ENCODE measurements at regions not wholly inside any gene's neighbourhood (a gene's known extent, or its start where the extent isn't known, plus 50 kb on each side); places are given as distances from the start of the nearest gene placed in this dataset.
A peak's percentile ranks its signal among the peaks of the same experiment; 100 is the strongest.

DNA sequence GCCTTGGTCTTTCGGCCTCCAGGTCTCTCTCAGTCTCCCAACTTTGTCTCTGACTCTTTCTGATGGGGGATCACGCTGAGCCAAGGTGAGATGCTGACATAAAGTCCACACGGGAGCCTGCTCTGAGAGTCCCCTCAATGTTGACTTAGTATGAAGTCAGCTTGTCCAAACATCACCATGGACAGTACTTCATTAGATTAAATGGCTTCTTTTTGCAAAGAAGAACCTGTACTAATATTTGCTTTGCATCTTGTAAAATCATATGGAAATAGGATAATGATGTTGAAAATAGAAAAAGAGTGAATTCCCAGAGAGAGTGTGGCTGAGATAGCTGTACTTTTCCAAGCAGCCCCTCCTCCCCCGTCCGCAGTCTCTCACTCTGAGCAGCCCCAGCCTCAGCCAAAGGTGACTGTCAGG is 56.7 kb upstream of the SIAH1 start:
- intact Hi-C loops (cut with DNase I) = loop anchor here in 1 of 2 donors (2.0 kb wide), 1 partner anchor 41 kb away; no protein-coding TSS in a partner anchor
- DNase-seq (ENCODE audit: low spot score) = no peak

DNA sequence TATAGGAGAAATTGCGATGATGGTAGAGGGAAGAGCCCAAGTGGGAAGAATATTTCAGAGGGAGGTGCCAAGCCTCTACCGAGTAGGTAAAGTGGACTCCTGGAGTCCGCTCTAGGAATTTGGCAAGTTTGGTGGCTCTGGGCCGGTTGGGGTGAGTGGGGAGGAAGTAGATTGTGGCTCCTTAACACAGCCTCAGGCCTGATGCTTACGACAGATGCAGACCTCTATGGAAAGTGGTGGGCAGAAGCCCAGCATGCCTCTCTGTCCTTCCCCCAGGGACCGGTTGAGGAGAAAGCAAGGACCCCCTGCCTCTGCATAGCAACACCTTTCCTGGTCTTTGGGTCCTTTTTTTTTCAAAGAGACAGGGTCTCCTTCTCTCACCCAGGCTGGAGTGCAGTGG is 55.9 kb upstream of the SIAH1 start:
- DNase-seq (ENCODE audit: low spot score) = no peak
- intact Hi-C loops (cut with DNase I) = loop anchor here in 1 of 2 donors (2.0 kb wide), 1 partner anchor 40 kb away; no protein-coding TSS in a partner anchor

DNA sequence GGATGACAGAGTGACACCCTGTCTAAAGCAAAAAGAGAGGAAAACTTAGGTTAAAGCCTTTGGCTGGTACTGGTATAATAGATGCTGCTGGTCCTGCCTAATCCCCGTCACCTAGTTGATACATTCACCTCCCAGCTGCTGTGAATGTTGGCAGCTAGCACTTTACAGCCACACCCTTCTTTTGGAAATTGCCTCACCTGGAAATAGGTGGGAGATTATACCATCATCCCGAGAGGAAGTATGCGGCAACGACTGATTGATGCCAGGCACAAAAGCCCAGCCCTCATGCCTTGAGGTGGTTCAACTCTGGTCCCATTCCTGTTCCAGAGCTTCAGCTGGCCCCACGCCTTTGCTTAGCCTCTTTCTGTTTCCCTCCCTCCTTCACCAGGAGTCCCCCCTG is 53.2 kb upstream of the SIAH1 start:
- DNase-seq (ENCODE audit: low spot score) = no peak
- intact Hi-C loops (cut with DNase I) = no loop called here

DNA sequence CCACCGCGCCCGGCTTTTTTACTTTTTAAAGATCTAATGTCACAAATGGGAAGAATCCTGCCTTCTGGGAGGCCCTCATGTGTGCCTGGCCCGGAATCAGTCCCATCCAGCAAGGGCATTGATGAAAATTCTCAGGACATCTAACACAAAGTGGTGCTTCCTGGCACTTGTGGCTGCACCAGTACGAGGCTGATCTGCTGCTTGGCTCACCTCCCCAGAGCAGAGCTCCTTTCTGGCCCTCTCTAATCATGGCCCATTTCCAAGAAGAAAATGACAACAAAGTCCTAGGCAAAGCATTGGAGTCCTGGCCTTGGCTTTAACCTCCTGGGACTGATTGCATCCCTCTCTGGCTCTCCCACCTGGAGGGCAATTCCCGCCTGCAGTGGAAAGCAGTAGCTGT is 50.7 kb upstream of the SIAH1 start:
- DNase-seq (ENCODE audit: low spot score) = no peak
- intact Hi-C loops (cut with DNase I) = no loop called here

DNA sequence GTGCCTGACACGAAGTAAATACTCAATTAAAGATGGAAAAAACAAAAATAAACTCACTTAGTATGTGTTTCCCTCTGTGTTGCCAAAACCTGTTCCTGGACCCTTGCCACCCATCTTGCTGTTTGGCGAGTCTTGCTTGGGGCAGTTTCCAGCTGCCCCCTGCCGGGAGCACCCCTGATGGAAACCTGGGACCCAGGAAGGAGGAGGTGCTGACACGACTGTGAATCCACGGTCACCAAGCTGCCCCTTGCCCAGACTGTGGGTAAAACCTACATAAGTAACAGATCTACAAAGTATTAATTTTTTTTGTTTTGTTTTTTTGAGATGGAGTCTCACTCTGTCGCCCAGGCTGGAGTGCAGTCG is 50.1 kb upstream of the SIAH1 start:
- peak; percentile 14 for DNase-seq (ENCODE audit: low spot score)
- intact Hi-C loops (cut with DNase I) = no loop called here
